K562 (cell line): ENCODE measurements at regions not wholly inside any gene's neighbourhood (a gene's known extent, or its start where the extent isn't known, plus 50 kb on each side); places are given as distances from the start of the nearest gene placed in this dataset.
A peak's percentile ranks its signal among the peaks of the same experiment; 100 is the strongest.

Experiments used
- ATAC-seq: fragments of 200-7000 bp; cut with Tn5 transposase; 3 replicates; pipeline ENCODE4 v1.9.1; 2020; ENCODE audit warnings: moderate library complexity
- BruUV-seq: library from RNA; stranded (reverse); fragments of 400-500 nt; replicated peaks from 2 replicates; lab custom pipeline; 2021; lab: Mats Ljungman, UMichigan
- CTCF ChIA-PET: fragments of 300-600 bp; formaldehyde crosslinking; extraction: SDS; loops from one replicate; lab custom pipeline; 2021; ENCODE audit warnings: low intra/inter-chr PET ratio; lab: Yijun Ruan, JAX
- POLR2A ChIA-PET: fragments of 300-600, 350-650 bp; sonication (Branson Sonifier 250); formaldehyde crosslinking; extraction: SDS; loops from one replicate; lab custom pipeline; 2021; ENCODE audit warnings: antibody characterized with exemption, inconsistent platforms; lab: Yijun Ruan, JAX
- DNase-seq, 4 experiments: peaks; one replicate each; pipeline versions ENCODE4 v3.0.0 to v3.0.0-alpha.2; 2011 to 2018; ENCODE audit warnings: low spot score in 3 of 4, mixed read lengths in 3 of 4; ENCODE audit errors: extremely low read depth in 1 of 4
- FAIRE-seq: peaks from 2 replicates; lab custom pipeline; 2011; peaks lifted over from hg19 to GRCh38; lab: Jason Lieb, UNC
- H2AFZ ChIP-seq: 2 replicates; pipeline ENCODE4 v1.6.0; 2011; ENCODE audit warnings: low read depth, low read length, control low read depth, inconsistent platforms
- H3K27ac ChIP-seq: fragments of 200-600 bp; 3 replicates; pipeline ENCODE4 v1.8.0; 2011; ENCODE audit warnings: low read depth, mild to moderate bottlenecking, control low read depth, inconsistent platforms, low read length, moderate library complexity, mixed read lengths; ENCODE audit errors: extremely low read depth
- H3K27me3 ChIP-seq, 2 experiments: fragments of 300-600 bp in 1 of 2; 2 replicates in 1 of 2; 3 replicates in 1 of 2; pipeline versions ENCODE4 v1.6.0 to v1.8.0; 2011; ENCODE audit warnings: inconsistent platforms in 2 of 2, low read length in 2 of 2, mild to moderate bottlenecking in 1 of 2, mixed read lengths in 1 of 2, moderate library complexity in 1 of 2; ENCODE audit not compliant: control insufficient read depth in 2 of 2, insufficient read depth in 2 of 2
- H3K36me3 ChIP-seq: fragments of 300-600 bp; 3 replicates; pipeline ENCODE4 v1.8.0; 2011; ENCODE audit warnings: mild to moderate bottlenecking, low read length, inconsistent platforms; ENCODE audit not compliant: control insufficient read depth, insufficient read depth
- H3K4me1 ChIP-seq, 2 experiments: fragments of 200-600 bp in 1 of 2; replicated peaks in 1 of 2; 2 replicates in 1 of 2; 3 replicates in 1 of 2; pipeline versions ENCODE4 v1.5.1 to v1.8.0; 2011; ENCODE audit warnings: inconsistent platforms in 2 of 2, low read length in 2 of 2, mild to moderate bottlenecking in 1 of 2, mixed read lengths in 1 of 2, moderate library complexity in 1 of 2; ENCODE audit not compliant: control insufficient read depth in 2 of 2, insufficient read depth in 2 of 2
- H3K4me2 ChIP-seq: 2 replicates; pipeline ENCODE4 v1.6.1; 2011; ENCODE audit warnings: low read length, control low read depth, inconsistent platforms, mixed read lengths; ENCODE audit not compliant: insufficient read depth
- H3K4me3 ChIP-seq: fragments of 200-600 bp; sonication (generic), shearing (Covaris generic); 2 replicates; pipeline ENCODE4 v1.5.1; 2016; ENCODE audit warnings: control low read depth, inconsistent platforms
- H3K79me2 ChIP-seq: fragments of 200-600 bp; 3 replicates; pipeline ENCODE4 v1.8.0; 2011; ENCODE audit warnings: low read length, inconsistent platforms; ENCODE audit not compliant: control insufficient read depth, insufficient read depth
- H3K9ac ChIP-seq, 2 experiments: 2 replicates each; pipeline versions ENCODE4 v1.6.0 to v1.6.1; 2011; ENCODE audit warnings: low read depth in 2 of 2, low read length in 2 of 2, control low read depth in 1 of 2, inconsistent platforms in 1 of 2, mild to moderate bottlenecking in 1 of 2, mixed read lengths in 1 of 2; ENCODE audit not compliant: insufficient read depth in 1 of 2
- H3K9me1 ChIP-seq: one replicate; pipeline ENCODE4 v1.6.0; 2011; ENCODE audit warnings: inconsistent platforms, mild to moderate bottlenecking, low read length, moderate library complexity; ENCODE audit not compliant: control insufficient read depth, insufficient read depth
- H3K9me3 ChIP-seq: replicated peaks from 2 replicates; pipeline ENCODE4 v1.5.1; 2011; ENCODE audit warnings: low read depth, low read length, inconsistent platforms; ENCODE audit not compliant: control insufficient read depth, insufficient read depth
- H4K20me1 ChIP-seq: replicated peaks from 2 replicates; pipeline ENCODE4 v1.6.1; 2011; ENCODE audit warnings: low read length, inconsistent platforms, mixed read lengths; ENCODE audit not compliant: control insufficient read depth, insufficient read depth
- CHD4 ChIP-seq: fragments of 200-600 bp; sonication (generic); IDR thresholded peaks from 3 replicates; pipeline ENCODE4 v1.6.1; 2012; ENCODE audit warnings: low read depth, mild to moderate bottlenecking, mixed read lengths, low read length, inconsistent platforms; ENCODE audit not compliant: insufficient read depth, insufficient replicate concordance, poor library complexity, severe bottlenecking
- DIDO1 ChIP-seq: fragments of 450-650 bp; IDR thresholded peaks from 2 replicates; pipeline ENCODE4 v1.6.1; 2016; ENCODE audit warnings: low read depth, missing biosample characterization, missing genetic modification characterization
- MAX ChIP-seq: sonication (generic); formaldehyde crosslinking; IDR thresholded peaks from 2 replicates; pipeline ENCODE4 v1.9.0; 2022; ENCODE audit warnings: mild to moderate bottlenecking, missing genetic modification reagents
- NR3C1 ChIP-seq: sonication (generic); formaldehyde crosslinking; IDR thresholded peaks from 2 replicates; pipeline ENCODE4 v1.8.1; 2022; ENCODE audit warnings: missing genetic modification reagents
- PYGO2 ChIP-seq: fragments of 450-650 bp; IDR thresholded peaks from 2 replicates; pipeline ENCODE4 v1.6.1; 2016; ENCODE audit warnings: mild to moderate bottlenecking, missing genetic modification characterization, moderate library complexity, missing compliant biosample characterization
- ZC3H8 ChIP-seq: fragments of 450-650 bp; IDR thresholded peaks from 2 replicates; pipeline ENCODE4 v1.6.1; 2017
- WGBS: fragments of 100-300 bp; shearing (Covaris generic); methylation state at CpG from one replicate; pipeline ENCODE4 v1.1.6; 2016; ENCODE audit warnings: low coverage, mixed read lengths; ENCODE audit not compliant: insufficient coverage; ENCODE audit errors: missing lambda C conversion rate; 5-methylcytosine and 5-hydroxymethylcytosine counted together
- in situ Hi-C: fragments of 300-500 bp; cut with MboI; formaldehyde crosslinking; loops from 4 replicates; pipeline ENCODE4 v1.15.0; 2018; ENCODE audit warnings: inconsistent platforms, mixed read lengths
- intact Hi-C: fragments of 100-400 bp; cut with micrococcal nuclease; formaldehyde crosslinking; loops from 2 replicates; pipeline ENCODE4 v1.14.2; 2022
- TF ChIP-seq, protein P1 (sequence below): fragments of 450-650 bp; conservative IDR thresholded peaks from 2 replicates; pipeline ENCODE4 v1.6.1; 2016; ENCODE audit warnings: missing genetic modification characterization, low read depth, mild to moderate bottlenecking, control low read depth, missing compliant biosample characterization
- TF ChIP-seq, protein P2 (sequence below), 3 experiments: IDR thresholded peaks in 2 of 3; conservative IDR thresholded peaks in 1 of 3; 2 replicates each; pipeline ENCODE4 v1.5.1; 2011 to 2012; ENCODE audit warnings: low read length in 3 of 3, mild to moderate bottlenecking in 3 of 3, control low read depth in 2 of 3, improper control_type of control experiment in 1 of 3, inconsistent platforms in 1 of 3, low read depth in 1 of 3, mixed read lengths in 1 of 3, moderate library complexity in 1 of 3; ENCODE audit not compliant: insufficient read depth in 2 of 3

GRCh38 chr15:77871852-77872371 lies 205.6 kb downstream of the TBC1D2B start:
- Histone ChIP-seq H2AFZ (no peak overlapping the region), H3K9ac (no peak overlapping the region), H4K20me1 (peaks cover 12% of the 10 kb centered on the region), H3K4me1 (peaks cover 0 to 16% of the 10 kb centered on the region in 2 experiments; a peak in 2 of 5 replicates), H3K4me3 (no peak overlapping the region), H3K79me2 (no peaks in the 10 kb centered on the region), H3K9me3 (no peaks in the 10 kb centered on the region), H3K4me2 (no peak overlapping the region), H3K36me3 (no peaks in the 10 kb centered on the region), H3K27ac (no peak overlapping the region), H3K27me3 (peaks cover 0 to 38% of the 10 kb centered on the region in 2 experiments; a peak in 3 of 5 replicates), H3K9me1 (no peaks in the 10 kb centered on the region)
- DNase-seq (peak; percentile 41 to 58 (median 49)), FAIRE-seq (no peak), ATAC-seq (peak; percentile 66)
- TF ChIP-seq ZC3H8 (no peak), CHD4 (no peak), PYGO2 (tag) (no peak), NR3C1 (CRISPR knock-in tag) (no peak), DIDO1 (tag) (no peak), MAX (CRISPR knock-in tag) (0 out of 2 replicates have a peak, but pooled peaks have one; percentile 7)
- TF ChIP-seq, protein P1, sequence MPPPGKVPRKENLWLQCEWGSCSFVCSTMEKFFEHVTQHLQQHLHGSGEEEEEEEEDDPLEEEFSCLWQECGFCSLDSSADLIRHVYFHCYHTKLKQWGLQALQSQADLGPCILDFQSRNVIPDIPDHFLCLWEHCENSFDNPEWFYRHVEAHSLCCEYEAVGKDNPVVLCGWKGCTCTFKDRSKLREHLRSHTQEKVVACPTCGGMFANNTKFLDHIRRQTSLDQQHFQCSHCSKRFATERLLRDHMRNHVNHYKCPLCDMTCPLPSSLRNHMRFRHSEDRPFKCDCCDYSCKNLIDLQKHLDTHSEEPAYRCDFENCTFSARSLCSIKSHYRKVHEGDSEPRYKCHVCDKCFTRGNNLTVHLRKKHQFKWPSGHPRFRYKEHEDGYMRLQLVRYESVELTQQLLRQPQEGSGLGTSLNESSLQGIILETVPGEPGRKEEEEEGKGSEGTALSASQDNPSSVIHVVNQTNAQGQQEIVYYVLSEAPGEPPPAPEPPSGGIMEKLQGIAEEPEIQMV (tag): no peak
- TF ChIP-seq, protein P2, sequence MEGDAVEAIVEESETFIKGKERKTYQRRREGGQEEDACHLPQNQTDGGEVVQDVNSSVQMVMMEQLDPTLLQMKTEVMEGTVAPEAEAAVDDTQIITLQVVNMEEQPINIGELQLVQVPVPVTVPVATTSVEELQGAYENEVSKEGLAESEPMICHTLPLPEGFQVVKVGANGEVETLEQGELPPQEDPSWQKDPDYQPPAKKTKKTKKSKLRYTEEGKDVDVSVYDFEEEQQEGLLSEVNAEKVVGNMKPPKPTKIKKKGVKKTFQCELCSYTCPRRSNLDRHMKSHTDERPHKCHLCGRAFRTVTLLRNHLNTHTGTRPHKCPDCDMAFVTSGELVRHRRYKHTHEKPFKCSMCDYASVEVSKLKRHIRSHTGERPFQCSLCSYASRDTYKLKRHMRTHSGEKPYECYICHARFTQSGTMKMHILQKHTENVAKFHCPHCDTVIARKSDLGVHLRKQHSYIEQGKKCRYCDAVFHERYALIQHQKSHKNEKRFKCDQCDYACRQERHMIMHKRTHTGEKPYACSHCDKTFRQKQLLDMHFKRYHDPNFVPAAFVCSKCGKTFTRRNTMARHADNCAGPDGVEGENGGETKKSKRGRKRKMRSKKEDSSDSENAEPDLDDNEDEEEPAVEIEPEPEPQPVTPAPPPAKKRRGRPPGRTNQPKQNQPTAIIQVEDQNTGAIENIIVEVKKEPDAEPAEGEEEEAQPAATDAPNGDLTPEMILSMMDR (IDR thresholded peaks at IDR 0.05 in 2 of 3, conservative IDR thresholded peaks at IDR 0.05 in 1 of 3; ENCODE audit: insufficient read depth in 2 of 3, low read depth in 1 of 3, low read length in 3 of 3): peak; percentile 51 to 61 (median 57)
- ChIA-PET CTCF (interaction anchor here (0.6 to 1.1 kb wide), 2 partner anchors 28 to 246 kb away, joined by 3 read pairs; no protein-coding TSS in a partner anchor), POLR2A (interaction anchor here (0.6 kb wide), 1 partner anchor 227 kb away, joined by 3 read pairs; no protein-coding TSS in a partner anchor)
- in situ Hi-C loops: loop anchor here (10.0 kb wide), 1 partner anchor 207 kb away; no protein-coding TSS in a partner anchor
- no TSS peak for BruUV-seq
- 2% methylated on average over 6 of the region's 11 CpGs for WGBS
- intact Hi-C loops: loop anchor here (5.0 kb wide), 1 partner anchor 240 kb away; the partner anchor contains the start of gene LINGO1
